OCI-LY3 (cell line): ENCODE measurements at regions not wholly inside any gene's neighbourhood (a gene's known extent, or its start where the extent isn't known, plus 50 kb on each side); places are given as distances from the start of the nearest gene placed in this dataset.

ENCODE experiments used
- CTCF ChIP-seq: fragments of 200-600, 300-600 bp; sonication (generic); IDR thresholded peaks from 2 replicates; pipeline ENCODE4 v1.5.1; 2014; ENCODE audit warnings: antibody characterized with exemption, low read length, low read depth
- EZH2phosphoT487 ChIP-seq: fragments of 200-600 bp; shearing (Covaris generic); IDR thresholded peaks from 2 replicates; pipeline ENCODE4 v1.6.1; 2018; ENCODE audit warnings: antibody characterized with exemption, mixed run types, low read depth

GRCh38 chr1:182122913-182123260 is 61.4 kb upstream of the ZNF648 start:
- TF ChIP-seq CTCF = no peak
- TF ChIP-seq EZH2phosphoT487 = no peak
